ENCODE measurements at regions not wholly inside any gene's neighbourhood (a gene's known extent, or its start where the extent isn't known, plus 50 kb on each side); places are given as distances from the start of the nearest gene placed in this dataset.
"Not testable (repeated sequence)": the region's sequence is repeated elsewhere in the genome, so short reads cannot be mapped to it uniquely, and the experiment has no call there.

- H3K9ac ChIP-seq (ENCODE audit: low read depth, low read length): no peak overlapping the region
- H3K27me3 ChIP-seq (ENCODE audit: control insufficient read depth, insufficient read depth, low read length): no peaks in the 10 kb centered on the region
- no peaks in the 10 kb centered on the region for H3K4me1 ChIP-seq (ENCODE audit: control insufficient read depth, insufficient read depth, low read length)
- H3K36me3 ChIP-seq (ENCODE audit: control insufficient read depth, insufficient read depth, low read length): no peaks in the 10 kb centered on the region
- no peak overlapping the region for H3K27ac ChIP-seq (ENCODE audit: low read depth, low read length)
- no peak overlapping the region for H3K4me3 ChIP-seq (ENCODE audit: low read depth, low read length)
- no peaks in the 10 kb centered on the region for H3K9me3 ChIP-seq (ENCODE audit: control insufficient read depth, insufficient read depth, low read length)
These were observed 251.5 kb upstream of the THUMPD2 start for GRCh38 chr2:40030456-40030975.

- Histone ChIP-seq H3K9ac (ENCODE audit: low read depth, low read length) (no peak overlapping the region), H3K4me3 (ENCODE audit: low read depth, low read length) (no peak overlapping the region), H3K9me3 (ENCODE audit: control insufficient read depth, insufficient read depth, low read length) (no peaks in the 10 kb centered on the region), H3K4me1 (ENCODE audit: control insufficient read depth, insufficient read depth, low read length) (no peaks in the 10 kb centered on the region), H3K27ac (ENCODE audit: low read depth, low read length) (no peak overlapping the region), H3K27me3 (ENCODE audit: control insufficient read depth, insufficient read depth, low read length) (no peaks in the 10 kb centered on the region), H3K36me3 (ENCODE audit: control insufficient read depth, insufficient read depth, low read length) (no peaks in the 10 kb centered on the region)
These were observed 249.9 kb upstream of the THUMPD2 start for GRCh38 chr2:40028792-40029488.

GRCh38 chr2:40027968-40028367 is 248.9 kb upstream of the THUMPD2 start:
- Histone ChIP-seq H3K27ac (ENCODE audit: low read depth, low read length) (no peak overlapping the region), H3K9me3 (ENCODE audit: control insufficient read depth, insufficient read depth, low read length) (peaks cover 8% of the 10 kb centered on the region; the same call in 1 of the 2 replicates), H3K4me1 (ENCODE audit: control insufficient read depth, insufficient read depth, low read length) (no peaks in the 10 kb centered on the region), H3K9ac (ENCODE audit: low read depth, low read length) (no peak overlapping the region), H3K4me3 (ENCODE audit: low read depth, low read length) (no peak overlapping the region), H3K27me3 (ENCODE audit: control insufficient read depth, insufficient read depth, low read length) (no peaks in the 10 kb centered on the region), H3K36me3 (ENCODE audit: control insufficient read depth, insufficient read depth, low read length) (no peaks in the 10 kb centered on the region)

- H3K27ac ChIP-seq (ENCODE audit: low read depth, low read length); H3K4me3 ChIP-seq (ENCODE audit: low read depth, low read length): not testable (repeated sequence)
These were observed 246.2 kb upstream of the THUMPD2 start for GRCh38 chr2:40025276-40025675.

GRCh38 chr2:40020997-40021396 is 241.9 kb upstream of the THUMPD2 start:
- no peak overlapping the region for H3K4me3 ChIP-seq (ENCODE audit: low read depth, low read length)
- no peaks in the 10 kb centered on the region for H3K27me3 ChIP-seq (ENCODE audit: control insufficient read depth, insufficient read depth, low read length)
- H3K36me3 ChIP-seq (ENCODE audit: control insufficient read depth, insufficient read depth, low read length): no peaks in the 10 kb centered on the region
- H3K4me1 ChIP-seq (ENCODE audit: control insufficient read depth, insufficient read depth, low read length): no peaks in the 10 kb centered on the region
- H3K27ac ChIP-seq (ENCODE audit: low read depth, low read length): no peak overlapping the region
- H3K9me3 ChIP-seq (ENCODE audit: control insufficient read depth, insufficient read depth, low read length): peaks cover 48% of the 10 kb centered on the region
- no peak overlapping the region for H3K9ac ChIP-seq (ENCODE audit: low read depth, low read length)

More at GRCh38 chr2:40025276-40025675, 246.2 kb upstream of the THUMPD2 start:
- not testable (repeated sequence) for H3K36me3 ChIP-seq (ENCODE audit: control insufficient read depth, insufficient read depth, low read length); H3K4me1 ChIP-seq (ENCODE audit: control insufficient read depth, insufficient read depth, low read length); H3K27me3 ChIP-seq (ENCODE audit: control insufficient read depth, insufficient read depth, low read length); H3K9ac ChIP-seq (ENCODE audit: low read depth, low read length)
- H3K9me3 ChIP-seq (ENCODE audit: control insufficient read depth, insufficient read depth, low read length): peaks cover 35% of the 10 kb centered on the region

- peaks cover 32% of the 10 kb centered on the region for H3K9me3 ChIP-seq (ENCODE audit: control insufficient read depth, insufficient read depth, low read length)
- no peak overlapping the region for H3K27ac ChIP-seq (ENCODE audit: low read depth, low read length)
- H3K9ac ChIP-seq (ENCODE audit: low read depth, low read length): no peak overlapping the region
- no peaks in the 10 kb centered on the region for H3K27me3 ChIP-seq (ENCODE audit: control insufficient read depth, insufficient read depth, low read length)
- H3K4me3 ChIP-seq (ENCODE audit: low read depth, low read length): no peak overlapping the region
- no peaks in the 10 kb centered on the region for H3K4me1 ChIP-seq (ENCODE audit: control insufficient read depth, insufficient read depth, low read length)
- no peaks in the 10 kb centered on the region for H3K36me3 ChIP-seq (ENCODE audit: control insufficient read depth, insufficient read depth, low read length)
These were observed 237.3 kb upstream of the THUMPD2 start for GRCh38 chr2:40016151-40016885.

GRCh38 chr2:40013962-40014361 is 234.9 kb upstream of the THUMPD2 start:
- not testable (repeated sequence) for H3K9ac ChIP-seq (ENCODE audit: low read depth, low read length); H3K36me3 ChIP-seq (ENCODE audit: control insufficient read depth, insufficient read depth, low read length); H3K4me1 ChIP-seq (ENCODE audit: control insufficient read depth, insufficient read depth, low read length); H3K27ac ChIP-seq (ENCODE audit: low read depth, low read length); H3K27me3 ChIP-seq (ENCODE audit: control insufficient read depth, insufficient read depth, low read length); H3K4me3 ChIP-seq (ENCODE audit: low read depth, low read length)
- peaks cover 12% of the 10 kb centered on the region for H3K9me3 ChIP-seq (ENCODE audit: control insufficient read depth, insufficient read depth, low read length)

GRCh38 chr2:40004336-40004735 is 225.3 kb upstream of the THUMPD2 start:
- Histone ChIP-seq H3K4me3 (ENCODE audit: low read depth, low read length) (no peak overlapping the region), H3K9me3 (ENCODE audit: control insufficient read depth, insufficient read depth, low read length) (no peaks in the 10 kb centered on the region), H3K27ac (ENCODE audit: low read depth, low read length) (no peak overlapping the region), H3K27me3 (ENCODE audit: control insufficient read depth, insufficient read depth, low read length) (no peaks in the 10 kb centered on the region), H3K9ac (ENCODE audit: low read depth, low read length) (no peak overlapping the region), H3K36me3 (ENCODE audit: control insufficient read depth, insufficient read depth, low read length) (no peaks in the 10 kb centered on the region), H3K4me1 (ENCODE audit: control insufficient read depth, insufficient read depth, low read length) (no peaks in the 10 kb centered on the region)

- Histone ChIP-seq H3K4me1 (ENCODE audit: control insufficient read depth, insufficient read depth, low read length) (no peaks in the 10 kb centered on the region), H3K36me3 (ENCODE audit: control insufficient read depth, insufficient read depth, low read length) (no peaks in the 10 kb centered on the region), H3K9me3 (ENCODE audit: control insufficient read depth, insufficient read depth, low read length) (no peaks in the 10 kb centered on the region), H3K4me3 (ENCODE audit: low read depth, low read length) (no peak overlapping the region), H3K9ac (ENCODE audit: low read depth, low read length) (no peak overlapping the region), H3K27me3 (ENCODE audit: control insufficient read depth, insufficient read depth, low read length) (no peaks in the 10 kb centered on the region), H3K27ac (ENCODE audit: low read depth, low read length) (no peak overlapping the region)
These were observed 223.3 kb upstream of the THUMPD2 start for GRCh38 chr2:40002339-40002738.

- Histone ChIP-seq H3K27me3 (ENCODE audit: control insufficient read depth, insufficient read depth, low read length) (no peaks in the 10 kb centered on the region), H3K9ac (ENCODE audit: low read depth, low read length) (no peak overlapping the region), H3K27ac (ENCODE audit: low read depth, low read length) (no peak overlapping the region), H3K9me3 (ENCODE audit: control insufficient read depth, insufficient read depth, low read length) (no peaks in the 10 kb centered on the region), H3K36me3 (ENCODE audit: control insufficient read depth, insufficient read depth, low read length) (no peaks in the 10 kb centered on the region), H3K4me1 (ENCODE audit: control insufficient read depth, insufficient read depth, low read length) (no peaks in the 10 kb centered on the region), H3K4me3 (ENCODE audit: low read depth, low read length) (no peak overlapping the region)
These were observed 220.8 kb upstream of the THUMPD2 start for GRCh38 chr2:39999864-40000263.

- Histone ChIP-seq H3K9ac (ENCODE audit: low read depth, low read length) (no peak overlapping the region), H3K4me1 (ENCODE audit: control insufficient read depth, insufficient read depth, low read length) (no peaks in the 10 kb centered on the region), H3K27me3 (ENCODE audit: control insufficient read depth, insufficient read depth, low read length) (no peaks in the 10 kb centered on the region), H3K9me3 (ENCODE audit: control insufficient read depth, insufficient read depth, low read length) (no peaks in the 10 kb centered on the region), H3K27ac (ENCODE audit: low read depth, low read length) (no peak overlapping the region), H3K4me3 (ENCODE audit: low read depth, low read length) (no peak overlapping the region), H3K36me3 (ENCODE audit: control insufficient read depth, insufficient read depth, low read length) (no peaks in the 10 kb centered on the region)
These were observed 219.6 kb upstream of the THUMPD2 start for GRCh38 chr2:39998617-39999016.
